IMR-90 (cell line): ENCODE measurements at regions not wholly inside any gene's neighbourhood (a gene's known extent, or its start where the extent isn't known, plus 50 kb on each side); places are given as distances from the start of the nearest gene placed in this dataset.

Experiments
- CEBPB ChIP-seq: IDR thresholded peaks from 2 replicates; pipeline ENCODE4 v1.6.1; 2012; ENCODE audit warnings: low read depth, low read length, improper control_type of control experiment
- MAFK ChIP-seq: IDR thresholded peaks from 2 replicates; pipeline ENCODE4 v1.6.1; 2012; ENCODE audit warnings: low read depth, low read length, improper control_type of control experiment
- MAZ ChIP-seq: IDR thresholded peaks from 2 replicates; pipeline ENCODE4 v1.6.1; 2012; ENCODE audit warnings: low read depth, mild to moderate bottlenecking, low read length, improper control_type of control experiment, moderate library complexity, borderline replicate concordance
- POLR2A ChIP-seq: IDR thresholded peaks from 2 replicates; pipeline ENCODE4 v1.6.1; 2012; ENCODE audit warnings: mild to moderate bottlenecking, low read depth, low read length
- RFX5 ChIP-seq: IDR thresholded peaks from 2 replicates; pipeline ENCODE4 v1.8.0; 2012; ENCODE audit warnings: low read depth, mild to moderate bottlenecking, low read length, moderate library complexity
- TF ChIP-seq, protein P1 (sequence below): conservative IDR thresholded peaks from 2 replicates; pipeline ENCODE4 v1.5.1; 2012; ENCODE audit warnings: mild to moderate bottlenecking, low read depth, low read length, improper control_type of control experiment
- TF ChIP-seq, protein P2 (sequence below): fragments of 150-350 bp; IDR thresholded peaks from 2 replicates; pipeline ENCODE4 v1.6.1; 2017; ENCODE audit warnings: mild to moderate bottlenecking, antibody characterized with exemption, low read length, low read depth

DNA sequence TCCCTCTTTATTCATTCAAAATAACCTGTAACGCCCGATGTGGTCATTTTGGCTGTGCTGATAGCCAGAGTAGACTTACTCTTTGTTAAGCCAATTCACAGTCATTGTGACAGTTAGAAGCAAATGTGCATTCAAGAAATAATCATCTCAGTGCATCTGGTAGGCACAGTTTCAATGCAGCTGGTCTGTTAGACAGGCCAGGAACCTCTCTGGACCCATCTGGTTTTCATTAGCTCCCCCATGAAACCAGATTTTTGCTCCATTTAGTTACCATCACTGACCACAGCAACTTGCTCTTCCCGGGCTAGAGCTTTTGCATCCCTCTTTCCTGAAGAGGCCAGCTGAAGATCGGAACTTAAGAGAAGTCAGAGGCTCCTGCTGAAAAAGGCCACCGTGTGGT lies 284.2 kb downstream of the NSG2 start:
- TF ChIP-seq, protein P1, sequence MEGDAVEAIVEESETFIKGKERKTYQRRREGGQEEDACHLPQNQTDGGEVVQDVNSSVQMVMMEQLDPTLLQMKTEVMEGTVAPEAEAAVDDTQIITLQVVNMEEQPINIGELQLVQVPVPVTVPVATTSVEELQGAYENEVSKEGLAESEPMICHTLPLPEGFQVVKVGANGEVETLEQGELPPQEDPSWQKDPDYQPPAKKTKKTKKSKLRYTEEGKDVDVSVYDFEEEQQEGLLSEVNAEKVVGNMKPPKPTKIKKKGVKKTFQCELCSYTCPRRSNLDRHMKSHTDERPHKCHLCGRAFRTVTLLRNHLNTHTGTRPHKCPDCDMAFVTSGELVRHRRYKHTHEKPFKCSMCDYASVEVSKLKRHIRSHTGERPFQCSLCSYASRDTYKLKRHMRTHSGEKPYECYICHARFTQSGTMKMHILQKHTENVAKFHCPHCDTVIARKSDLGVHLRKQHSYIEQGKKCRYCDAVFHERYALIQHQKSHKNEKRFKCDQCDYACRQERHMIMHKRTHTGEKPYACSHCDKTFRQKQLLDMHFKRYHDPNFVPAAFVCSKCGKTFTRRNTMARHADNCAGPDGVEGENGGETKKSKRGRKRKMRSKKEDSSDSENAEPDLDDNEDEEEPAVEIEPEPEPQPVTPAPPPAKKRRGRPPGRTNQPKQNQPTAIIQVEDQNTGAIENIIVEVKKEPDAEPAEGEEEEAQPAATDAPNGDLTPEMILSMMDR: no peak
- TF ChIP-seq, protein P2, sequence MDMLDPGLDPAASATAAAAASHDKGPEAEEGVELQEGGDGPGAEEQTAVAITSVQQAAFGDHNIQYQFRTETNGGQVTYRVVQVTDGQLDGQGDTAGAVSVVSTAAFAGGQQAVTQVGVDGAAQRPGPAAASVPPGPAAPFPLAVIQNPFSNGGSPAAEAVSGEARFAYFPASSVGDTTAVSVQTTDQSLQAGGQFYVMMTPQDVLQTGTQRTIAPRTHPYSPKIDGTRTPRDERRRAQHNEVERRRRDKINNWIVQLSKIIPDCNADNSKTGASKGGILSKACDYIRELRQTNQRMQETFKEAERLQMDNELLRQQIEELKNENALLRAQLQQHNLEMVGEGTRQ: no peak
- no peak for TF ChIP-seq POLR2A
- TF ChIP-seq RFX5: no peak
- no peak for TF ChIP-seq MAFK
- TF ChIP-seq CEBPB: no peak
- TF ChIP-seq MAZ: no peak
